ENCODE measurements at regions not wholly inside any gene's neighbourhood (a gene's known extent, or its start where the extent isn't known, plus 50 kb on each side); places are given as distances from the start of the nearest gene placed in this dataset.

GRCh38 chr5:143560378-143560777 is 156.9 kb upstream of the NR3C1 start:
- H3K9ac ChIP-seq (ENCODE audit: insufficient read depth, low read length): no peak overlapping the region
- DNase-seq (ENCODE audit: low read depth in 2 of 2): no peak

GRCh38 chr5:143559586-143560109 is 156.2 kb upstream of the NR3C1 start:
- Histone ChIP-seq H3K79me2 (ENCODE audit: control insufficient read depth, insufficient read depth, low read length) (no peaks in the 10 kb centered on the region), H3K9ac (ENCODE audit: insufficient read depth, low read length) (no peak overlapping the region), H3K4me2 (ENCODE audit: extremely low read depth, insufficient read depth, low read length) (no peak overlapping the region), H3K4me1 (ENCODE audit: control insufficient read depth, extremely low read depth, insufficient read depth, low read length) (peaks cover 9% of the 10 kb centered on the region), H4K20me1 (ENCODE audit: control insufficient read depth, extremely low read depth, insufficient read depth, low read length) (no peaks in the 10 kb centered on the region), H3K27me3 (ENCODE audit: control insufficient read depth, insufficient read depth, low read length) (no peaks in the 10 kb centered on the region), H3K9me3 (ENCODE audit: control insufficient read depth, insufficient read depth, low read depth, low read length) (no peaks in the 10 kb centered on the region), H3K36me3 (ENCODE audit: control insufficient read depth, insufficient read depth, low read length) (no peaks in the 10 kb centered on the region), H3K27ac (ENCODE audit: insufficient read depth, low read length) (no peak overlapping the region), H3K4me3 (replicated peaks in 1 of 4; ENCODE audit: control extremely low read depth in 1 of 4, insufficient read depth in 1 of 4, low read depth in 3 of 4, low read length in 4 of 4) (no peak overlapping the region), H2AFZ (ENCODE audit: low read length) (no peak overlapping the region)
- DNase-seq (ENCODE audit: low read depth in 2 of 2): no peak
- TF ChIP-seq CTCF (conservative IDR thresholded peaks at IDR 0.05 in 1 of 2, IDR thresholded peaks at IDR 0.05 in 1 of 2; ENCODE audit: low read depth in 1 of 2, low read length in 2 of 2) (no peak), EZH2 (IDR thresholded peaks at IDR 0.05; ENCODE audit: low read length, missing control alignments) (no peak)

More at GRCh38 chr5:143560378-143560777, 156.9 kb upstream of the NR3C1 start:
- H2AFZ ChIP-seq (ENCODE audit: low read length): no peak overlapping the region
- H3K4me3 ChIP-seq (replicated peaks in 1 of 4; ENCODE audit: control extremely low read depth in 1 of 4, insufficient read depth in 1 of 4, low read depth in 3 of 4, low read length in 4 of 4): no peak overlapping the region
- H3K36me3 ChIP-seq (ENCODE audit: control insufficient read depth, insufficient read depth, low read length): no peaks in the 10 kb centered on the region
- H3K9me3 ChIP-seq (ENCODE audit: control insufficient read depth, insufficient read depth, low read depth, low read length): no peaks in the 10 kb centered on the region
- no peaks in the 10 kb centered on the region for H3K27me3 ChIP-seq (ENCODE audit: control insufficient read depth, insufficient read depth, low read length)
- peaks cover 7% of the 10 kb centered on the region for H3K4me1 ChIP-seq (ENCODE audit: control insufficient read depth, extremely low read depth, insufficient read depth, low read length)
- no peak overlapping the region for H3K27ac ChIP-seq (ENCODE audit: insufficient read depth, low read length)
- H3K79me2 ChIP-seq (ENCODE audit: control insufficient read depth, insufficient read depth, low read length): no peaks in the 10 kb centered on the region
- TF ChIP-seq EZH2 (IDR thresholded peaks at IDR 0.05; ENCODE audit: low read length, missing control alignments) (no peak), CTCF (conservative IDR thresholded peaks at IDR 0.05 in 1 of 2, IDR thresholded peaks at IDR 0.05 in 1 of 2; ENCODE audit: low read depth in 1 of 2, low read length in 2 of 2) (no peak)
- H3K4me2 ChIP-seq (ENCODE audit: extremely low read depth, insufficient read depth, low read length): no peak overlapping the region
- H4K20me1 ChIP-seq (ENCODE audit: control insufficient read depth, extremely low read depth, insufficient read depth, low read length): no peaks in the 10 kb centered on the region

- no peak overlapping the region for H2AFZ ChIP-seq (ENCODE audit: low read length)
- DNase-seq (ENCODE audit: low read depth in 2 of 2): peak in 1 of 2 donors; percentile 34
- H3K4me3 ChIP-seq (replicated peaks in 1 of 4; ENCODE audit: control extremely low read depth in 1 of 4, insufficient read depth in 1 of 4, low read depth in 3 of 4, low read length in 4 of 4): no peak overlapping the region
- no peaks in the 10 kb centered on the region for H3K27me3 ChIP-seq (ENCODE audit: control insufficient read depth, insufficient read depth, low read length)
- H3K79me2 ChIP-seq (ENCODE audit: control insufficient read depth, insufficient read depth, low read length): no peaks in the 10 kb centered on the region
- no peaks in the 10 kb centered on the region for H3K9me3 ChIP-seq (ENCODE audit: control insufficient read depth, insufficient read depth, low read depth, low read length)
- TF ChIP-seq EZH2 (IDR thresholded peaks at IDR 0.05; ENCODE audit: low read length, missing control alignments) (no peak), CTCF (conservative IDR thresholded peaks at IDR 0.05 in 1 of 2, IDR thresholded peaks at IDR 0.05 in 1 of 2; ENCODE audit: low read depth in 1 of 2, low read length in 2 of 2) (no peak)
- H3K4me1 ChIP-seq (ENCODE audit: control insufficient read depth, extremely low read depth, insufficient read depth, low read length): peaks cover 17% of the 10 kb centered on the region
- no peaks in the 10 kb centered on the region for H4K20me1 ChIP-seq (ENCODE audit: control insufficient read depth, extremely low read depth, insufficient read depth, low read length)
- no peak overlapping the region for H3K4me2 ChIP-seq (ENCODE audit: extremely low read depth, insufficient read depth, low read length)
- H3K9ac ChIP-seq (ENCODE audit: insufficient read depth, low read length): no peak overlapping the region
- peak overlapping the region; percentile 43 for H3K27ac ChIP-seq (ENCODE audit: insufficient read depth, low read length)
- no peaks in the 10 kb centered on the region for H3K36me3 ChIP-seq (ENCODE audit: control insufficient read depth, insufficient read depth, low read length)
Observed at GRCh38 chr5:143558048-143558447, 154.6 kb upstream of the NR3C1 start.

Measured in fibroblast of lung (primary cell).